ENCODE measurements at regions not wholly inside any gene's neighbourhood (a gene's known extent, or its start where the extent isn't known, plus 50 kb on each side); places are given as distances from the start of the nearest gene placed in this dataset.

DNA sequence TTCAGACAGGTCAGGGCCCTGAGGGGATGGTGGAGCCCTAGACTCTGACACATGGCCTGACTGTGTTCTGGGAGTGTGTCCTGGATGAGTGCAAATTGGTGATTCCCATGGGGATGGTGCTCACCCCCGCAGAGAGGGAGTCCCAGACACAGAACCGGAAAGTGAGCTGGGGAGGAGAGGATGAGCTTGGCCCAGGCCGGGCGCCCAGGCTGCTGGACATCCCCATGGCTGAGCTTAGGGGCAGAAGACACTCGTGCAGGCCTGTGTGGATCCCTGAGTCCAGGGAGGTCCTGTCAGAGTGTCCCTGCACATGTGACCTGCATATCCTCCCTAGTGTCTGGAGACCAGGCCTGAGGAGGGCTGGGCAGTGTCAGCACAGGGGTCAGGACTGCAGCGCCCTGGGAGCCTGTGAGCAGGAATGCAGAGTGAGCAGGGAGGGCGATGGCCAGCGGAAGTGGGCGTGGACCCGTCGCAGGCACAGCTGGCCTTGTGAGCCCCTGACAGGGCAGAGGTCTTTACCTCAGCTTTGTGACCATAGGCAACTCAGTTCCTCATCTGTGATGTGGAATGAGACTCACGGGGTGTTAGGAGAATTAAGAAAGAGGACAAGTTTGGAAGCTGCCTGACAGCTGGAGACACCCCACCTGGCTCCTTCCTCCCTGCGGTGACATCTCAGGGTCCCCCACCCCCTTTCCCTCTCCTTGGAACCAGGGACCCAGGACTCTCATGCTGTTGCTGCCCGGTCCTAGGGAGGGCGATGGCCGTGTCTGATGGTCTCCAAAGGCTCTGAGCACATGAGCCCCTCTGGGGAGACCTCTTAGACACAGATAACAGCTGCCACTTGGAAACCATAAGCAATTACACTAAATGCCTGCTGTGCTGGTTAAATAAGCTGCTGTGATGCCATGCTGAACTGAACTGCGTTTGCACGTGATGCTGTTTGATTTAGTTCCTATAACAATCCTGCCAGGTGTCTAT is 62.6 kb upstream of the HS6ST1 start:
- DNase-seq = no peak

DNA sequence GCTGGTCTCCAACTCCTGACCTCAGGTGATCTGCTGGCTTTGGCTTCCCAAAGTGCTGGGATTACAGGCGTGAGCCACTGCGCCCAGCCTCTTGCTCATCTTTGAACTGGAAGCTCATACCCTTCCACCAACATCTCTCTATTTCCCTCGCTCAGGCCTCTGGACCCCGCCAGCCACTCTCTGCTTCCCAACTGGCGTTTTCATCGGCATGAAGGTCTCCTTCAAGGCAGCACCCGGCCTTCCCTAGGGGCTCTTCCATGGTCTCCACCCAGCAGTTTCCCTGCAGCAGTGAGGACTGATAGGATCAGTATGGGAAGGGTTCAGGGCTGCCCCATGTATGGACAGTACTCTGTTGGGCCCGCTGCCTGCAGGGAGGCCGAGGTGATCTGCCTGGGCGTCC is 65.8 kb upstream of the HS6ST1 start:
- no peak for DNase-seq

DNA sequence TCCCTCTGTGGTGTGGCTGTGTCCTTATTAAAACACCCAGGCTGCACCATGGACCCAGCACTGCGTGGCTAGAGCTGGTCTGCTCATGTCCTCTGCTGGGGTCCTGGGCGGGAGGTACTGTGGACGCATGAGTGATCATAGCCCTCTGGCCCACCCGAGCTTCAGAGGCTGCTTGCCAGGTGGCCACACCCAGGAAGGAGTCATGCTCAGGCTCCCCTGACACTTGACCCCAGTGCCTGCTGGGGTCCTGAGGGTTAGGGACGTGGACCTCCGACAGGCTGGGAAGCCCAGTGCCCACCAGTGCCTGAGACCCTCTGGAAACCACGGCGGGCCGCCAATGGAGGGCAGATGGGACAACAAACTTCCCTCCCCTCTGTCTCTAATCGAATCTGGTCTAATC is 66.3 kb upstream of the HS6ST1 start:
- DNase-seq = no peak

DNA sequence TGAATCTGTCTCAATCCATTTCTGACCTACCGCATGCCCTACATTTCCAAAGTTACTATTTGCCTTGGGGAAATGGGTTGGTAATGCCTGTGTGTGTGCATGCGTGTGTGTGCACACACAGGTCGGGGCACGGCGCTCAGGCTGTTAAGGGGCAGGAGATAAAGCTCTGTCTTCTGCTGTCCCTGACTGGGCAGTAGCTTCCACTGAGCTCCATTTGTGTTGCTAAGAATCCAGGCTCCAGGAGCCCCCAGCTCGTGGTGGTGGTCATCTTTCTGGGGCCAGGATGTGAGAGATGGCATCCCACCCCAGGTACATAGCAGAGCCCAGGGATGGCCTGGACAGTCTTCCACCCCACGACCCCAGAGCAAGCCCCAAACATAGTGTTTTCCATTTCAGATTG is 66.7 kb upstream of the HS6ST1 start:
- DNase-seq = no peak

DNA sequence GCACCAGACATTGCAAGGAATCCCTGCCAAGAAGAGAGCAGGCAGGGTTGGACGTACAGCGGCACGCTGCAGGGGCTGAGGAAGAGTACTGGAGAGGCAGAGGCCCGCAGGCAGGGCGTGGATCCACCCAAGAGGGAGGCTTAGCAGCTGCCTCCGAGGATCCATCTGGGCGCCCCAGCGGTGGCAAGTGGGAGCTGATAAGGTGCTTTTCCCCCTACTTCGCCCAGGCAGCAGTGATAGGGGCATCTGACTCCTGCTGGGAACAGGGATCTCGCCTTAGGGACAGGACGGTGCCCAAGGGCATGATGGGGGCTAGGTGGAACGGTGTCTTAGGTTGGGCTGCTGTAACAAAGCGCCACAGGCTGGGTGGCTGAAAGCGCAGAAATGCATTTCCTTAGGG is 67.4 kb upstream of the HS6ST1 start:
- no peak for DNase-seq

DNA sequence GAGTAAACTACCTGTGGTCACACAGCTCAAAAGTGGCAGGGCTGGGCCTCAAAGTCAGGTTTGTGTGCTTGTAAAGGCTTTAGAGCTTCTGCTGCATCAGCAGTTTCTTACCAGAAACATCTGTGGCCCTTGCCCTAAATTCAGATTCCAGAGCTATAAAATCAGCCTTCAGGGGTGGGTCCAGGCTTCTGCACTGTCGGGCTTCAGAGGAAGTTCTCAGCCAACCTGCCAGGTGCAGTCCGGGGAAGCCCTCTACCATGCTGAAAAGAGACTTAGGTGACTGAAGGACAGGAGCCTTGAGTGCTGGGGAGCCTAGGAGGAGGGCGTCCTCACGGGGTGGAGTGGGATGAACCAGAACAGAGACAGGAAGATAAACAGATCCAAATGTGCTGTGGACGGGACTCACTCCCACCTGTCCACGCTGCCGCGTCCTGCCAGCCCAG is 69.9 kb upstream of the HS6ST1 start:
- no peak for DNase-seq

DNA sequence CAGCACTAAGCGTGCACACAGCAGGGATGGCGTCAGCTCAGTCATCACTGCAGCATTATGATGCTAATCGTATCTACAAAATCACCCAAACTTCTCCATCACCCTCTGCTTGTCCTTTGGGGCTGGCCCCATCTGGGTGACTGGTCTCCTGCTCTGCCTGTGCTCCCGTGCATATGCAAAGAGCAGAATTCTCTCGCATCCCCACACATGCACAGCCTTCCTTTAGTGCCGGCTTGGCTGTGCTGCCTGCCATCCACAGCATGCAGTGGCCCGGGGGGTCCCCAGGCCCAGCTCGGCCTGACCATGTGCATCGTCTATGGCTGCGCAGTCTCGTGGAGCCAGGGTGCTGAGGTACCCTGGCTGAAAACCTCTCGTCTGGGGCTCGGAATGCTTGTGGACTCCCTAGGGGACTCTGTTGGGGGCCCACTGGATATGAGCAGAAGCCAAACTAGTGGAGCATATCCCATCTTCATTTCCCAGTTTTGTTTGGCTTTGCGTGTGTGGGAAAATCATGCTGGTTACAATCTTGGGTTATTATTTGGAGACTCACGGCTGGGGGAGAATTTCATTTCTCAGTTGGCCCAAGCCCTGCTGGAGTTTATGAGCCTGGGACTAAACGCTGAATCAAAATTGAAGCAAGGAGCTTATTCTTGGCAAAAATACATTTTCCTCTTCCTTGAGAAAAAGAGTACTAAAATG is 70.9 kb upstream of the HS6ST1 start:
- no peak for DNase-seq

DNA sequence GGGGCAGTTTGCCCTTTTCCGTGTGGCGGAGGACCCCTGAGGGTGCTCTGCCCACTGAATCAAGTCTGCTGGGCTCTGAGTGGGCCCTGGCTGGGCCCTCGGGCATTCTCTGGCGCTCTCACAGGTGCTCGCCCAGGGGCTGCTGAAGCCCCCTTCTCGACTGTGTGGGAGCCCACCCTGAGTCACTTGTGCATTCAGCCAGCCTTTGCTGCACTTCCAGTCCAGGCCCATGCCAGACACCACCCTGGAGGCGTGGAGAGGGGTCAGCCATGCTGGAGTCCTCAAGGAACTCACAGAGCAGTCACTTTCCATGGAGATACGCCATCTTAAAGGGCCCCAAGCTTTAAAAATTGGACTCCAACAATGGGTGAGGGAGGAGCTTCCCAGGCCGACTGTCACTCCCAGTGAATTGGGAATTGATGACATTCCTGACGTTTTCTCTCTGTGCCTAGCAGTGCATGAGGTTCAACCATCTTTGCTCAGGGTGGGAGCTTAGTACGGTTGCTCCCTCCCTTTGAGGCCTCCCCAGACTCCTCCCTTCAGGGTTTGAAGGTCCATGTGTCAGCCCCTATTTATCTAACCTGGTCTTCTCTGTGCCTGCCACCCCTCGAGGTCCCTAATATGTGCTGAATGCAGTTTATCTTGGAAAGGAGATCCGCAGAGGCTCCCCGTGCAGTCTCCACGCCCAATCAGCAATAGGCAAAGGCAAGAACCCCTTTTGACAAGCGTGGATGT is 71.8 kb upstream of the HS6ST1 start:
- no peak for DNase-seq

DNA sequence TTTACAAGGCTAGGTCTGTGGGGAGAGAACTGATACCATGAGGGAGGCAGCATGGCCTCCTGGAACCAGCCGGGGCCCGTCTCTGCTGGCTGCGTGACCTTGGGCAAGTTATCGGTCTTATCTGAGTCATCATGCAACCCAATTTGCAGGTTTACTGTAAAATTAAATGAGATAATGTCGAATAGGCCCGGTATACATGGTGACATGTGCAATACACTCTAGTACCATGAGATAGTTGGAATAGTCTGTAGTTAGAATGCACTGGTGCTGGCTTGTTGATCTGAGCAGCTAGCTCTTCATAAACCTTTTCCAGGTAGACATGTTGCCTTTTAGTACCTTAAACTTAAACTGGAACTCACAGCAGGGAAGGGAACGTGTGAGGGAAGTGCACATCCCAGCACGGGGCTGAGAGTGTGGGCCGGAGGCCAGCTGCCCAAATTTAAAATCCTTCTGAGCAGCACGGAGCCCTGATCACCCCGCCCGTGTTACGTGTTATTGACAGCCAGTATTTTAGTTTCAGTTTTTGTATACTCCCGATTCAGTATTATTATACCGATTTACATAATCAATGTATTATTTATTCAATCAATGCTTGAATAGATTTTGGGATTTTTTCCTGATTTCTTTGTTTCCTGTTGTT is 72.4 kb upstream of the HS6ST1 start:
- no peak for DNase-seq

DNA sequence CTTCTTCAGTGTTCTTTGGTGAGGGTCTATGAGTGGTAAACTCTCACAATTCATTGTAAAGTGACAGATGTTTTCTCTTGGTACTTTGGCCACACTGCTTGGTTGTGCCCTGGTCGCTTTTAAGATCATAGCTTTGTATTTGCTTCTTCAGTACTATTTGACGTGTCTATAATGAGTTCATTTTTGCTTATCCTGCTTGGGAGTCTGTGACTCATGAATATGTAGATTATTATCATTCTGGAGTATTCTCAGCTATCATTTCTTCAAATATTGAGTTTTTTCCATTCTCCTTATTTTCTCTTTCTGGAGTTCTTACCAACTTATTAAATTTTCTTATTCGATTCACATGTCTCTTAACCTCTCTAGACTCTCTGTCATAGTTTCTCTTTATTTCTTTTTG is 73.0 kb upstream of the HS6ST1 start:
- DNase-seq = no peak

DNA sequence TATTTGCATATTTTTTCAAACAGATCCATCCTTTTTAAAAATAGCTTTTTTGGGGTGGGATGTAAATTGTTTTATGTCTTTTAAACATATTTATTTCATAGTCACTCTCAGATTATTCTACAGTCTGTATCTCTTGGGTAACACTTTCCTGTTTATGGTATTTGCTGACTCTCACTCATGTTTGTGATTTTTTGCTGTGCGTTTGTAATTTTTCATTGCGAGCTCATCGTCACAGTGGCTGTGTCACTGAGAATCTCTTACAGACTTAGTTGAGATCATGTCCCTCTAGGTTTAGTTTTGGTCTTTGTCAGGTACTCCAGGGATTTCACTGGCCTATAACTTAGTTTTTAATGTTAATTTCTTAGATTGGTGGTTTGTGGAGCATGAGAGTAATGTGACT is 73.5 kb upstream of the HS6ST1 start:
- DNase-seq = no peak

DNA sequence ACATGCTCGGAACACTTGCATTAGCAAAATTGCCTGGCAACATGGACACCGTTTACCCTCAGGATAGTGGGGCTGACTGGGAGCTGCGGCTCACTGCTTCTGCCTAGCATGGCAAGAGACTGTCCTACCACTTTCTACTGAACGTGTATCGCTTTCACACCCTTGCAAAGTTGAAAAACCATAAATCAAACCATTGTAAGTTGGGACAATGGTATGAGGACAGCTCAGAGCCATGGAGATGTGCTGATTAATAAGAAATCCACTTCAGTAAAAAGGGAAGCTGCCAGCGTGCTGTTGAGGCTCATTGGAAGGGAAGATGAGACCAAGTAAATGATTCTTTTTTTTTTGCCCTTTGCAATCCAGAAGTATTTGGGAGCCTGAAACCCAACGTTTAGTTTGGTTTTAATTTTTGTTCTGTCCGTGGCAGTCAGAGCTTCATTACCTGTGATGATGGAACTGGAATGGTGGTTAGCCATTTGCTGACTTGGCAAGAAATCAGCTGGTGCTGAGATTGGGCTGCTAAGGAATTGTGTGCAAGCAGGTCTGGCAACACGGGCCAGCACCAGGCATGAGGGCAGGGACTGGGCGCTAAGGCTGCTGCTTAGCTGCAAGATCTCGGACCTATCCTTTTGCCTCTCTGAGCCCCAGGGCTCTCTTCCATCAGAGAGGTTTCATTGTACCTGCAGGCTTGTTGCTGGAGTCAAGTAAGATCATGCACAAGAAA is 75.5 kb upstream of the HS6ST1 start:
- DNase-seq = no peak

DNA sequence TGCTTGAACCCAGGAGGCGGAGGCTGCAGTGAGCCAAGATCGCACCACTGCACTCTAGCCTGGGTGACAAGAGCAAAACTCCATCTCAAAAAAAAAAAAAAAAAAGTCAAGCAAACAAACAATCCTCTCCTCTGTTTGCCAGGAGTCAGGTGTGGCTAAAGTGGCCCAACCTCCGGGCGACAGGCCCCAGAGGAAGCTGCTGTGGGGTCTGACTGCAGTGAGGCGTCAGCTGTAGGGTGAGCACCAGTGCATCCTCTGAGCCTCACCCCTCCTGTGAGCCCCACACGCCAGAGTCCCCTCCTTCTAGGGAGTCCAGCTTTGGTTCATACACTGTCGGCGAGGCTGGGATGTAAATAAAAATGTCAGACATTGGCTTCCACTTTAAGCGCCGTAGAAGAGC is 76.5 kb upstream of the HS6ST1 start:
- DNase-seq = no peak

DNA sequence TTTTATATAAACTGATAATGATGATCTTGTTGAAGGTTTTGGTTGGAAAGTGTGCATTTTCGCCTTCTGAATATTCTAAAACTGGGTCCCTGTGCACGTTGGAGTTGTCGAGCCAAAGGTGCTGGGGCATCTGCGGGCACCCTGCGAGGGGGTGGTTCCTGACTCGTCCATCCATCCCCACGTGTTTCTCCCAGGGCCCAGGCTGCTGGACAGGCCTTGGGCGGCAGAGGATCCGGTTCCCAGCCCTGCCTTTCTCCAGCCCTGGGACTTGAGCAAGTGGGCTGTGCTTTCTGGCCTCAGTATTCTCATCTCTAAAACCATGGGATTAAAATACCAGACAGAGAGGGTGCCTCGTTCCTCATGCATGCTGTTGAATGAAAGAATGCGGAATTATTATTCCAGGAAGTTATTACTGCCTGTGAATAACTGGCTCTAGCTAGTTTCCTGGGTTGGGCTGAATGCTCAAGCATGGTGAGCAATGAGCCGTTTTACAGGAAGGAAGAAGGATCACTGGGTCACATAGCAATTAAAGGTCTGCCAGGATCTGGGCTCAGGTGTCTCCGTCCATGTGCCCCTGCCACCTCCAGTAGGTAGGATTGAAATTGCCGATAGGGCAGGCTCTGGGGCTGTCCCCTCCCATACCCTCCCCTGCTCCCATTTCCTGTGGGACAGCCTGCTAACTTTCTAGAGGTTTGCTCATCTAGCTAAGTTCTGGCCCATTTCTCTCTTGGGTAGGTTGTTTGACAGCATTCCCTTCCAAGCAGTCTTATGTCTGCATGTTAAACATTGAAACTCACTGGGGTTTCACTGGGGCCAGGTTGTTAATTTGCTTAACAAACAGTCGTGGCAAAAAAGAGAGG is 77.2 kb upstream of the HS6ST1 start:
- no peak for DNase-seq

DNA sequence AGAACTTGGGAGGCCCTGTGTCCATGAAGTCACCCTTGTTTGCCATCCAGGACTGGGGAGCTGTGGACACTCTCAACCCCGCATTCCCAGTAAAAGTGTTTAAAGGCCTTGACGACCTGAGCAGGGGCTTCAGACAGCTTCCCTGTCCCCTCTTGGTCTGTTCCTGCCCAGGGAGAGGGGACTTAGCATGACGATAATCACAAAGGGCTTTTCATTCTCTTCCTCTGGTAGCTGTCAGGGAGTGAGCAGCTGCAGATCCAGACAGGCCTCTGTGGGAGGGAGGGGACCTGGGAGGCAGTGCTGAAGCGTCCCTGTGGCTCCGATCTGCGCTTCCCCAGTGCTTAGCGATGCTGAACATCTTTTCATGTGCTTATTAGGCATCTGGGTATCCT is 77.8 kb upstream of the HS6ST1 start:
- DNase-seq = no peak

DNA sequence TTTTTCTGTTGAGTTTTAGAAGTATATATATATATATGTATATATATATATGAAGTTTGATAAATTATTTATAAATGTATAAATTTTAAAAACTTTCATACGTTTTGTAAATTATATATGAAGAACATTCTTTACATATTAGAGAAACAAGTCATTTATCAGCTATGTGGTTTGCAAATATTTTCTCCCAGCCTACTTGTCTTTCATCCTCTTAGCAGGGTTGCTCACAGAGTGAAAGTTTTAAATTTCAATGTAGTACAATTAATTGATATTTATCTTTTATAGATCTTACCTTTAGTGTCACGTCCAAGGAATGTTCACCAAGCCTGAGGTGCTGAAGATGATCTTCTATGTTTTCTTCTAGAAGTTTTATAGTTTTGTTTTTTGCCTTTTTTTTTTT is 78.3 kb upstream of the HS6ST1 start:
- DNase-seq = no peak

DNA sequence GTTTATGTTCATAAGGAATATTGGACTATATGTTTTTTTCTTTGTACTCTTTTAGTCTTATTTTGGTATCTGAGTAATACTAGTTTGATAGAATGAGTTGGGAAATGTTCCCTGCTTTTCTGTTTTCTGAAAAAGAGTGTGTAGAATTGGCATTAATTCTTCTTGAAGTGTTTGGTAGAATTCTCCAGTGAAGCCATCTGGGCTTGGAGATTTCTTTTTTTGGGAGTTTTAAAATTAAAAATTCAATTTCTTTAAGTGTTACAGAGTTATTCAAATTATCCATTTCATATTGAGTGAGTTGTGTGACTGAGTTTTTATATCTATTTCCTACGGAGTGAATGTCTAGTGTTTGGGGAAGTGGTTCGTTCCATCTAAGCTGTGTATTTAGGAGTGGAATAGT is 80.6 kb upstream of the HS6ST1 start:
- no peak for DNase-seq

DNA sequence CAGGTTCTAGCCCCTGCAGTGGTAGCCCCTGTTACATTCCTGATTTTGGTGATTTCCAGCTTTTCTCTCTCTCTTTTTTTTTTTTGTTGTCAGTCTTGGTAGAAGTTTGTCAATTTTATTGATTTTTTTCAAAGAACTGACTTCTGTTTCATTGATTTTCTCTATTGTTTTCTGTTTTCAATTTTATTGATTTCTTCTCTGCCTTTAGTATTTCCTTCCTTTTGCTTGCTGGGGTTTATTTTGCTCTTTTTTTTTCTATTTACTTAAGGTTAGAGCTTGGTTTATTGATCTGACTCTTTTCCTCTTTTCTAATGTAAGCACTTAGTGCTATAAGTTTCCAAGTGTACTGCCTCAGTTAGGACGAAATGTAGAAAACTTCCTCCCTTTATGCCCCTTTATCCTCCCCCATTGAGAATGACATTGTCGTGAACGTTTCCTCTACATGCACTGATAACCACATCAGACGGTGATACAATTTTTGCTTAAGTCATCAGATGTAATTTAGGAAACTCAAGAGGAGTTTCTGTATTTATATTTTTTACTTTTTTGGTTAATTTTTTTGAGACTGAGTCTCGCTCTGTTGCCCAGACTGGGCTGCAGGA is 81.1 kb upstream of the HS6ST1 start:
- no peak for DNase-seq

DNA sequence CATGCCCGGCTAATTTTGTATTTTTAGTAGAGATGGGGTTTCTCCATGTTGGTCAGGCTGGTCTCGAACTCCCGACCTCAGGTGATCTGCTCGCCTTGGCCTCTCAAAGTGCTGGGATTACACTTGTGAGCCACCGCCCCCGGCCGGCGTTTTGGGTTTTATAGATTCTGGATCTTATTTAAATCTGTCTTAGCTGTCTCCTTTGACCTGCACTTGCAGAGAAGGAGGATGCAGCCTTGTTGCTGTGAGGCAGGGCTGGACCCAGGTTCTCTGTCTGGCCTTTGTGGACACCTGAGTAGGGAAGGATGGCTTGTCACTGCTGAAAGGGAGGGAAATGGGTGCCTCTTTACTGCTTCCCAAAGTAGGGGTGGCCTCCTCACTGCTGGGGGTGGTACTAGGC is 83.0 kb upstream of the HS6ST1 start:
- DNase-seq = no peak

DNA sequence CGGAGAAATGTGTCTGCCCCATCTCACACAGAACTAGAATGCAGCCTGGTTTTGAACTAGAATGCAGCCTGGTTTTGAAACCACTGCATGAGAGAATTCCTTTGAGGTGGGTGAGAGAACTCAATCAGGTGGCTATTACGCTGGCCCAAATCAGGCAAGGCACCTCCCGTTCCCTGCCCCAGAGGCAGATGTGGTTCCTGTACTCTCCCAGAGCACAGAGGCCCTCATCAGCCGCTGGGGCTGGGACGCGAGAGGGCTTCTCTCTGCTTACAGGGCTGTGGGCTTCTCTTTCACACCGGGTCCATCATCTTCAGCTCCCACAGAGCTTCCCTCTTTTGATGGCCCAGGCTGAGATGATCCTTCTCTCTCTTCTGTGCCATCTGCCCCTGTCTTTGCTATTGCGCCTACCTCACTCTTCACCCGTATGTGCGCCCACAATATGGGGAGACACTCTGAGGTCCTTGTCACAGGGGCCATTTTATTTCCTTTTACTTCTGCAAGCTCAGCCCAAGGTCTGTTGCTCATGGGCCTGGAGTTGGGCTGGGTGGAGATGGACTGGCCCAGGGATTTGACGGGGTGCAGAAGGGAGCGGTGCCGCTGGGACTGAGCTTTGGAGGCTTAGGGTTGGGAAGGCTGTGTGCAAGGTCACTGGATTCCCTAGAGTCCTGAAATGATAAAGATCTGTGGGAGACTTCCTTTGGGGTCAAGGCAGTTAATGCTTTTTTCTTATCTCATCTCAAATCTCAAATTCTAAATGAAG is 84.4 kb upstream of the HS6ST1 start:
- DNase-seq = no peak

All from GOT3 (cell line).